Lower lobe of right lung (tissue), 2 donors: ENCODE measurements at regions not wholly inside any gene's neighbourhood (a gene's known extent, or its start where the extent isn't known, plus 50 kb on each side); places are given as distances from the start of the nearest gene placed in this dataset.

ENCODE experiments used
- ATAC-seq, 2 donors: fragments of 200-7000 bp; cut with Tn5 transposase; one replicate each; pipeline ENCODE4 v1.9.1; 2020 to 2022; ENCODE audit warnings: mild to moderate bottlenecking in 2 of 2, moderate library complexity in 2 of 2
- DNase-seq: peaks from one replicate; pipeline ENCODE4 v3.0.0-alpha.2; 2020
- H3K27ac ChIP-seq: fragments of 200-600 bp; one replicate; pipeline ENCODE4 v1.8.0; 2022
- H3K27me3 ChIP-seq: fragments of 200-600 bp; one replicate; pipeline ENCODE4 v1.8.0; 2022; ENCODE audit warnings: low read depth
- H3K36me3 ChIP-seq: fragments of 200-600 bp; one replicate; pipeline ENCODE4 v1.8.0; 2022; ENCODE audit warnings: mild to moderate bottlenecking
- H3K4me1 ChIP-seq: fragments of 200-600 bp; one replicate; pipeline ENCODE4 v1.8.0; 2022
- H3K4me3 ChIP-seq: fragments of 200-600 bp; one replicate; pipeline ENCODE4 v1.8.0; 2022; ENCODE audit warnings: mild to moderate bottlenecking
- H3K9me3 ChIP-seq: fragments of 200-600 bp; one replicate; pipeline ENCODE4 v1.8.0; 2022
- intact Hi-C: fragments of 100-400 bp; cut with DNase I; formaldehyde crosslinking; loops from one replicate; pipeline ENCODE4 v1.11.0; 2022
- TF ChIP-seq, protein P1 (sequence below): fragments of 200-600 bp; IDR thresholded peaks from one replicate; pipeline ENCODE4 v1.8.0; 2022; ENCODE audit warnings: antibody characterized with exemption, mild to moderate bottlenecking
- donor health status: DM: no; HTN: yes; CAD: no; lungs with severe emphysema.

DNA sequence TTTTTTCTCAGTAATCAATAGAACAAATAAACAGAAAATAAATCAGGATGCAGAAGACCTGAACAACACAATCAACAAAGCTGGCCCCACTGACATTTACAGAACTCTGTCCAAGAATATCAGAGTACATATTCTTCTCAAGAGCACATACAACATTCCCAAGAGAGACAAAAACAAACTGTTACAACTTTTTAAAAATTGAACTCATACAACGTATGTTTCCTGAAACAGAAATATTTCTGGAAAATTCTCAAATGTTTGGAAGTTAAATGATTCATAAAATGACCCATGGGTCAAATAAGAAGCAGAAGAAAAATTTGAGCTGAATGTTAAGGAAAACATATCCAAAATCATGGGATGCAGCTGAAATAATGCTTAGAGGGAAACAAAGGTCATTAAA, 93.9 kb upstream of the VIPR2 start:
- intact Hi-C loops = no loop called here
- TF ChIP-seq, protein P1, sequence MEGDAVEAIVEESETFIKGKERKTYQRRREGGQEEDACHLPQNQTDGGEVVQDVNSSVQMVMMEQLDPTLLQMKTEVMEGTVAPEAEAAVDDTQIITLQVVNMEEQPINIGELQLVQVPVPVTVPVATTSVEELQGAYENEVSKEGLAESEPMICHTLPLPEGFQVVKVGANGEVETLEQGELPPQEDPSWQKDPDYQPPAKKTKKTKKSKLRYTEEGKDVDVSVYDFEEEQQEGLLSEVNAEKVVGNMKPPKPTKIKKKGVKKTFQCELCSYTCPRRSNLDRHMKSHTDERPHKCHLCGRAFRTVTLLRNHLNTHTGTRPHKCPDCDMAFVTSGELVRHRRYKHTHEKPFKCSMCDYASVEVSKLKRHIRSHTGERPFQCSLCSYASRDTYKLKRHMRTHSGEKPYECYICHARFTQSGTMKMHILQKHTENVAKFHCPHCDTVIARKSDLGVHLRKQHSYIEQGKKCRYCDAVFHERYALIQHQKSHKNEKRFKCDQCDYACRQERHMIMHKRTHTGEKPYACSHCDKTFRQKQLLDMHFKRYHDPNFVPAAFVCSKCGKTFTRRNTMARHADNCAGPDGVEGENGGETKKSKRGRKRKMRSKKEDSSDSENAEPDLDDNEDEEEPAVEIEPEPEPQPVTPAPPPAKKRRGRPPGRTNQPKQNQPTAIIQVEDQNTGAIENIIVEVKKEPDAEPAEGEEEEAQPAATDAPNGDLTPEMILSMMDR = no peak
- H3K4me3 ChIP-seq = no peak overlapping the region
- no peak overlapping the region for H3K27ac ChIP-seq
- H3K27me3 ChIP-seq = no peaks in the 10 kb centered on the region
- ATAC-seq = no peak
- no peaks in the 10 kb centered on the region for H3K9me3 ChIP-seq
- H3K4me1 ChIP-seq = no peaks in the 10 kb centered on the region
- no peaks in the 10 kb centered on the region for H3K36me3 ChIP-seq
- DNase-seq = no peak

DNA sequence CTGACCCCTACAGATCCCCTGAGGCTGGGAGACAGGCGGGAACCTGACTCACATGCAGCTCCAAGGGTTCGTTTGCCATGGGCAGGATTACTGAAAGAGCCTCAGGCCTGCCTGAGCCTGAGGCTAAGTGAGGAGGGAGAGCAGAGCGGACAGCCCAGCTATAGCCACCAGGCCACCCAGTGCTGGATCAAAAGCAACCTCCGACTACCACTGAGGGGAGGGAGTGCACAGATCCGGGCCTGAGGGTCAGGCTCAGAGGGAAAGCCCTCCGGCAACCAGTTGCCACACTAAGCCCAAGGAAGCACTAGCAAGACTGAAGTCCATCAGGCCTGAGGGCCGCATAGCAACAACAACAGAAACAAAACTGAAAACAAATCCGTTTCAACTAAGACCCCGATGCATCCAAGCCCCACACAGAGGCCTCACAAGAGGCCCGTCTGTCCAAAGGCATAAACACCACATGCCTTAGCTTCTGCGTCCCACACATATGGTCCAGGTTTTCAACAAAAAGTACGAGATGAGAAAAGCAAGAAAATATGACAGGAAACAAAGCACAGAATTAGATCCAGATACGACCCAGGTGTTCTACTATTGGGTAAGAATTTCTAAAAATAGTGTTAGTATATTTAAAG, 92.5 kb upstream of the VIPR2 start:
- H3K27me3 ChIP-seq = no peaks in the 10 kb centered on the region
- ATAC-seq (no peak), DNase-seq (no peak)
- no peaks in the 10 kb centered on the region for H3K36me3 ChIP-seq
- H3K27ac ChIP-seq = no peak overlapping the region
- no peaks in the 10 kb centered on the region for H3K4me1 ChIP-seq
- no peak overlapping the region for H3K4me3 ChIP-seq
- intact Hi-C loops = no loop called here
- TF ChIP-seq, protein P1 = no peak
- H3K9me3 ChIP-seq = no peaks in the 10 kb centered on the region

DNA sequence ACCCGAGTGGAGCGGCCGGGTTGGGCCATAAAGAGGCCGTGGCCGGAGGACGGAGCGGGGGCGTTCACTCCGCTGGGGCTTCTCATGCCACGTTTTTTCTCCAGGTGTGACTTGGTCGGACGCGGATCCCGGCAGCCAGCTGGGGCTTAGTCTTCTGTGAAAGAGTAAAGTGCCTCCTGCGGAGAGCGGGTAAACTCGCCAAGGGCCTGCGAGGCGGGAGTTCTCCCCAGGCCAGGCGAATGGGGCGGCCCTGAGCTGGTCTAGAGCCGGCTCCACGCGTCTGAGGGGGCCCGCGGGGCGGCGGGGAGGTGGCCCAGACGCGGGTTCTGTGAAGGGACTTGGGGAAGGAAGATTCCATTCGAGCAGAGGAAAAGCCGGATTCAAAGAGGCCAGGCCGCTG, 86.3 kb upstream of the VIPR2 start:
- H3K4me1 ChIP-seq = no peaks in the 10 kb centered on the region
- no peak for ATAC-seq
- no peak overlapping the region for H3K27ac ChIP-seq
- no peaks in the 10 kb centered on the region for H3K9me3 ChIP-seq
- TF ChIP-seq, protein P1 = no peak
- H3K4me3 ChIP-seq = no peak overlapping the region
- DNase-seq = no peak
- intact Hi-C loops = no loop called here
- no peaks in the 10 kb centered on the region for H3K36me3 ChIP-seq
- H3K27me3 ChIP-seq = no peaks in the 10 kb centered on the region

GRCh38 chr7:159229683-159230475, 85.2 kb upstream of the VIPR2 start:
- ATAC-seq (no peak), DNase-seq (no peak)
- no peaks in the 10 kb centered on the region for H3K4me1 ChIP-seq
- intact Hi-C loops = no loop called here
- no peak overlapping the region for H3K4me3 ChIP-seq
- no peaks in the 10 kb centered on the region for H3K9me3 ChIP-seq
- TF ChIP-seq, protein P1 = no peak
- H3K27me3 ChIP-seq = no peaks in the 10 kb centered on the region
- no peaks in the 10 kb centered on the region for H3K36me3 ChIP-seq
- no peak overlapping the region for H3K27ac ChIP-seq

GRCh38 chr7:159227433-159227832, 82.8 kb upstream of the VIPR2 start:
- no peaks in the 10 kb centered on the region for H3K27me3 ChIP-seq
- no peak overlapping the region for H3K4me3 ChIP-seq
- intact Hi-C loops = no loop called here
- no peaks in the 10 kb centered on the region for H3K4me1 ChIP-seq
- no peak overlapping the region for H3K27ac ChIP-seq
- peak; percentile 62 to 66 for ATAC-seq
- no peaks in the 10 kb centered on the region for H3K36me3 ChIP-seq
- no peaks in the 10 kb centered on the region for H3K9me3 ChIP-seq
- TF ChIP-seq, protein P1 = no peak
- no peak for DNase-seq
